Activated CD4-positive, alpha-beta T cell treated with anti-CD3 and anti-CD28 coated beads, Interleukin-2, amount 50 U/mL, for 24 hours (primary cell): ENCODE measurements at regions not wholly inside any gene's neighbourhood (a gene's known extent, or its start where the extent isn't known, plus 50 kb on each side); places are given as distances from the start of the nearest gene placed in this dataset.
"Not testable (repeated sequence)": the region's sequence is repeated elsewhere in the genome, so short reads cannot be mapped to it uniquely, and the experiment has no call there.

Experiments used
- DNase-seq, 2 donors: peaks; one replicate each; pipeline ENCODE4 v3.0.0-alpha.2; 2020; ENCODE audit warnings: low read depth in 1 of 2, low spot score in 1 of 2

GRCh38 chr14:43877351-43877960, 629.6 kb downstream of the FSCB start:
- DNase-seq, result no peak

DNA sequence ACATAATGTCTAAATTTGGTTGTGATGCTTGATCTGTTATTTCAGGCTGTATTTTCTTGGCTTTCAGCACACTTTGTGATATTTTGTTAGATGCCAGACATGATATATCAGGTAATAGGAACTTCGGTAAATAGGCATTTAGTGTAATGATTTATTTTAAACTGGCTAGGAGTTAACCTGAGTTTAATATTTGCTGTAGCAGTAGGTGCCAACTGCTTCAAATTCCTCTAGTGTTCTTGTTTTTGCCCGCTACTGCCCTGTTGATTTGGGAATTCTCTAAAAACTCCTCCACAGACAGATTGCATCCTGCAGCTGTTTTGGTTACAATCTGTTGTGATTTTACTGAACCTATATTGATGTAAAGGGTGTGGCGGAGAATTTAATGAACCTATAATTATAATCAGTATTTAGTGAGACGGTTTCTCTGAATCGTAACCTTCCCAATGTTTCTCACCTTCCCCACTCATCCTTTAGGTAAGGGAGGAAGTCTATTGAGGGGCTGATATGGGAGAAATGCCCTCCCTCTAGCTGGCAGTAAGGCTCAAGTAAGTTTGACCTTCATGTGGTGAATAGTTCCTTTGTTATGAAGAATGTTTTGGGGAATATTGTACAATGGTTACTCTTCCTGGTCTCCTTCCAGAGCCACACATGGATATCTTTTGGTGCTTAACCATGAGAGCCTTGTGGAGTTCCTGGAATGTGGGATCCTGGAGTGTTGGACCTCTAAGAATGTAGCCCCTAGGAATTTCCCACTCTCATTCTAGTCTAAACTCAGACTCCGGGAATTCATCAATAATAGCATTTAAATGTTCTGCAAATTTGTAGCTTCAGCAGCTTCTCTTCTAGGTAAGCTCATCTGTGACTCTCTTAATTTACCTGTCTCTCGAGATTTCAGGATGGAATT, 634.1 kb downstream of the FSCB start:
- no peak for DNase-seq

DNA sequence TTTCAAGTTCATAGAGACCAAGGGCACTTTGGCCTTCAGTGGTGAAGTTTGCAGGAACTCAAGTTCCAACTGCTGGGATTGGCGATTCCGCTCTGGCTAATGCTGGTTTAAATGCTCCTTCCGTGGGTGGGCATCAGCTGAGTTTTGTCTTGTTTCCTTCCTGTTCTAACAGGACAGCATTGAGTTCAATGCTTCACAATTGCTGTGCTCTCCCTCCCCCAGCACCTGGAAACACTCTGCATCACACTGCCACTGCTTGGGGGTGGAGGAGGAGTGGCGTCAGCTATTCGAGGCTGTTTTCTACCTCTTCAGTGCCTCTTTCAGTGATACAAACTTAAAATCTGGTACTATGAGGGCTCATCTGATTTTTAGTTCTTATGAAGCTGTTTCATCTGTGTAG, 634.9 kb downstream of the FSCB start:
- DNase-seq, result no peak

DNA sequence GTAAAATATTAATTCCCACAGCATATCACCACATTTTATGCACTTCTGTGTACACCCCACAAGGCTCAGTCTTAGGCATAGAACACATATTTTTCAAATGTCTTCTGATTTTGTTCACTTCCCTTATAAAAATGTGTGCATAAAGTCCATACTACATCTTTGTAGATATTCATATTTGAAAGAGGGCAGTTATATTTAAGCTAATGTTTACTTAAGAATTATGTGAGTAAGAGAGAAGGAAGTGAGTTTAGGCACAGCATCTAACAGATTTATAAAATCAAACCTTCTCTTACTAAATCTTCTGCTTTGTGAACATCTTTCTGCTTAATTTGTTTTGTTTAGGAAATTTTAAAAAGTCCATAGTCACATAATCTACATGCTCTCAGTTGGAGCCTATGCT, 648.1 kb downstream of the FSCB start:
- DNase-seq, result no peak

DNA sequence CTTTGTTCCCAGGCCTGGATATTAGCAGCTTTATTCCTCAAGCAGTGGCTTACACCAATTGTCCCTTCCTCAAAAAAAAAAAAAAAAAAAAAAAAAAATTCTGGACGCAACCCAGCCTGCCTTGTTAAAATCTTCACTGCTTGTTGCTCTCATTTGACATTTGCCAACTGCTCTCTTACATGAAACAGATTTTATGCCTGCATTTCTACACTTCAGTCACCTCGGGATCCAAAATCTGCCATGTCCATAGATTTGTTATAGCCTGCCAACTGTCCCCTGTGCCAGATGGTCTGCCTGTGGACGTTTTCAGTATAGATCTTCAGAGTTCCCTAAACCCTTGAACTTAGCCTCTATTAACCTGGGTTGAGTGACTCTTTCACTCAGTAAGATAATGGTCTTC, 651.5 kb downstream of the FSCB start:
- no peak for DNase-seq

- no peak for DNase-seq
These were observed 653.5 kb downstream of the FSCB start for GRCh38 chr14:43853541-43853940.

GRCh38 chr14:43803076-43803689, 703.9 kb downstream of the FSCB start:
- DNase-seq, result no peak

GRCh38 chr14:43795600-43796228, 711.4 kb downstream of the FSCB start:
- DNase-seq, result no peak

GRCh38 chr14:43793579-43793978, 713.5 kb downstream of the FSCB start:
- no peak for DNase-seq

DNA sequence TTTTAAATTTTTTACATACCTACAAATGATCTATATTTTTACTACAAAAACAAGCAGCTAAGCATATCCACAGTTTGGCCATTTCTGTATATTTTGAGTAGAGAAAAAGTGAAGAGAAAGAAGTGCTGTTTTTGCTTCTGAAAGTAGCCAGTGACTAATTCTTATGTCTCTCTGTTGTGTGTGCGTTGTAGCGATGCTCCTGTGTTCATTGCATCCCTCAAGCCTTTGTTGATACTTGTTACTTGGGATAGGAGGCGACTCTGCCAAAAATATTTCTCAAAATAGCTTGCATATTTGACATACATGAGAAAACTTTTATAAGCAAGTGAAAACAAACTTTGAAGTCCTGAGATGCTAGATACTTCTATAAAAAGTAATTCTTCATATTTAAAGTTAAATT, 714.1 kb downstream of the FSCB start:
- DNase-seq, result no peak

DNA sequence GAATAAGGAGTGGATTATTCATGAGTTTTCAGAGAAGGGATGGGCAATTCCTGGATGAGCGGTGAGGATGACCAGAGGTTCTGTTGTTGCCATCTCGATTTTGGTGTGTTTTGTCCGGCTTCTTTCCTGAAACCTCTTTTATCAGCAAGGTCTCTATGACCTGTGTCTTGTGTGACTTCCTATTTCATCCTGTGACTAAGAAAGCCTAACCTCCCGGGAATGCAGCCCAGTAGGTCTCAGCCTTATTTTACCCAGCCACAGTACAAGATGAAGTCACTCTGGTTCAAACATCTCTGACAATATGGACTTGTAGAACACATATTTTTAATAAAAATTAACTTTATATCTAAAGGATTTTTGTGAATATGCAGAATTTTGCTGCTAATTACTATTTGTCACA, 716.4 kb downstream of the FSCB start:
- DNase-seq, result no peak

DNA sequence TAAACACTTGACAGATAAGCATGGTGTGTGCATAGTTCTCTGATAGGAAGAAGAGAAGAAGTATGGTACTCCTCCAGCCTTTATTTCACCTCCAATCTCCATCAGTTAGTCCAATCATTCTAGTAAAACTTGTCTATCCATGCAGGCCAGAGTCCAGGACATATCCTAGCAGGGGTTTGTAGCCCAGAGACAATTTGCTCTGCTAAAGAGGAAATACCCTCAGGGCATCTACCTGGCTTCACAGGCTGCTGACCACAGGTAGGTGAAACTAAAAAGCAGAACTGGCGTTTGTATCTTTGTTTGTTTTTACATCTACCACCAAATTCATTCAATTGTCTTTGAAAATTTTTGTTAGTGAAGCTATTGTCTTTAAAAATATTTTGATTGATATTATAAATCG, 717.6 kb downstream of the FSCB start:
- no peak for DNase-seq

DNA sequence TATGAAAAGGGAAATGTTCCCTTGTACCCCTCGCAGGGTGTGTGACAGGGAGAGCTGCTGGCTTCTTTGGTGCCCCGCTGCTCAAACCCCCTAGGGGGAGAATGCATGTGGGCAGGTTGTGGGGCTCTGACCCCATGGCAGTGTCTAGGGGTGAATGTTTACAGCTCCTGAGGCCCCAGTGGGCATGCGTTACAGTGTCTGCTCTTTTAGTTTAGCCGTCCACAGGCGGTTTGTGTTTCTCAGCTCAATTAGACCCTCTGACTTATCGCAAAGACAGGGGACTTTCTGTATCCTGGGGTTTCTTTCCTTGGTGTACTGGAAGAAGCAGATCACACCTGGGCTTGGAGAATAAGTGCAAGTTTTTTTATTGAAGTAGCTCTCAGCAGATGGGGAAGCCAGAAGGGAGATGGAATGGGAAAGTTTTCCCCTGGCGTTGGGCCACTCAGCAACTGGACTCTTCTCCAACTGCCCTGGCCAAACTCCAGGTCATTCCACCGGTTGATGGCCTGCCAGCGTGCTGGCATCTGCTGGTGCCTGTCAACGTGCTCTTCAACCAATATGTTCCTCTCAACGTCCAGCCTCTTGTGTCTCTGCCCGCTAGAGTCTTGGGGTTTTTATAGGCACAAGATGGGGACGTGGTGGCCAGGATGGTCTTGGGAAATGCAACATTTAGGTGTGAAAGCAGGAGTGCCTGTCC, 720.9 kb downstream of the FSCB start:
- no peak for DNase-seq

- not testable (repeated sequence) for DNase-seq
These were observed 722.7 kb downstream of the FSCB start for GRCh38 chr14:43784432-43784831.

- DNase-seq, result no peak
These were observed 728.0 kb downstream of the FSCB start for GRCh38 chr14:43778937-43779639.

- no peak for DNase-seq
These were observed 728.5 kb downstream of the FSCB start for GRCh38 chr14:43778570-43778936.

- DNase-seq, result no peak
These were observed 741.6 kb downstream of the FSCB start for GRCh38 chr14:43765474-43765873.

DNA sequence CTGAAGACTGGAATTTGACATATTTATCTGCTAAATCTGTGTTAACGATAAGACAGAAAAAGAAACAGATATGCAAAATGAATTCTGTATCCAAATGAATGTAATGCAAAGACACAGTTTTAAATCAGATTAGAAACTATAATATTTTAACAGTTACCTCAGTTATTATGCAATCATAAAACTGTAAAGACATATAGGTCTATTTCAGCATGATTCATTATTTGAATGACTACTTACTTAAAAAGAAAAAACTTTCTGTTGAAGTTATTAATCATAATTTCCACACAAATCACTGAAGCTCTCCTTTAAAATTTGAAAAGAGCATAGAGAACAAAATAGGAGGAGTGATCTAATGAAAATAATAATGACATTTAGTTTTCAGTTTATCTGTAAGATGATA, 742.6 kb downstream of the FSCB start:
- no peak for DNase-seq

DNA sequence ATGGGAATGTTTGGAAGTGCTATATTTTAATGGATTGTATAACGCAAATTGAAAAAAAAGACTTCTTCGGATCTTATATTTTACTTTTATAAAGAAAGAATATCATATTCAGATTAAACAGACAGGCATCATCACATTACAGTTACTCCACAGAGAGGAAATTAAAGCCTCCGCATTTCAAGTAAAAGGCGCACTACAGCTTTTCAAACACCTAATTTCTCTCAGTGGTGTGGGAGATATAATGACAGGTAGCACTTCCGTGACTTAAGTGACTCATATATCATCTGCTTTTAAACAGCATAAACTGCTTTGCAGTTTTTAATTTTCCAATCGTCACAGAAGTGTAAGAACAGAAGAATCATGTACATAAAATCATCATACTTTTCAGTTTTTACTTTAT, 751.4 kb downstream of the FSCB start:
- no peak for DNase-seq

DNA sequence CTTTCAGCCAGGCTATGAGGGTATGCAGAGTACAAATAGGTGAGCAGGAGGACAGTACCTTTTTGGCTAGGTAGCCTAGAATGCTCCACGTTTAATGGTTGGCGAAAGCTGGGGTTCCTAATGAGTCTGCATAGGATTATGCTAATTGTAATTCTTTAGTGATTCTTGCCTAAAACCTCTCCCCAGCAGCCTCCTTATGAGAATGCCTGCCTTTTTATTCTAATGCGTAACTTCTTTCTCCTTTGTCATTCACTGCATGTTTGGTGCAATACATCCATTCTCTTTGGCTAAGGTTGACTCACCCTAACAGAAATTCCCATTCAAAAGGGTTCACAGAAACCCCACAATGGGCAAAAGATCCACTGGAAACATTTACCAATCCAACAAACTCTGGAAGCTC, 752.2 kb downstream of the FSCB start:
- DNase-seq, result no peak

DNA sequence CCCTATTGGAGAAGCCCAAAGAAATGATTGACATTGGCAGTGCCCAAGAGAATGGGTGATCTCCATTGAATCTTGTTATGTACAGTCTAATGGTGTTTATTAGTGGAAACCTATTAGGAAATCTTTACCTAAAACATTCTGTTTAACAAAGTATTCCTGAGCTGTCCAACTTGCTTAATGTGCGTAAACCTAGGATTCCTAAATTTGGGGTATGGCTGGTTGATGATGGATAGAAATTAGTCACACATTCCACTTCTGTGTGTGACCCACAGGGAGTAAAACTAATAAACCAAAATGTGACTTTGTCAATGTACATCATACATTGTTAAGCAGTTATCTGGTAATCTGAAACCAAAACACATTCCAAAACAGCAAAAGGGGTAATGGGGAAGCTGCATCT, 761.3 kb downstream of the FSCB start:
- DNase-seq, result no peak
